Neural progenitor cell (in vitro differentiated cells): ENCODE measurements at regions not wholly inside any gene's neighbourhood (a gene's known extent, or its start where the extent isn't known, plus 50 kb on each side); places are given as distances from the start of the nearest gene placed in this dataset.
"Not testable (repeated sequence)": the region's sequence is repeated elsewhere in the genome, so short reads cannot be mapped to it uniquely, and the experiment has no call there.

ENCODE experiments used
- DNase-seq: peaks from one replicate; pipeline ENCODE4 v3.0.0-alpha.2; 2016; ENCODE audit warnings: low spot score
- H2AFZ ChIP-seq: fragments of 200-600 bp; sonication (generic); replicated peaks from 2 replicates; pipeline ENCODE4 v1.6.1; 2016; ENCODE audit warnings: antibody characterized with exemption
- H3F3A ChIP-seq: fragments of 200-600 bp; sonication (generic); 2 replicates; pipeline ENCODE4 v1.6.1; 2016; ENCODE audit warnings: antibody characterized with exemption, low read depth
- H3K27ac ChIP-seq: fragments of 200-600 bp; sonication (generic); 2 replicates; pipeline ENCODE4 v1.5.1; 2016; ENCODE audit warnings: mild to moderate bottlenecking
- H3K27me3 ChIP-seq: fragments of 200-600 bp; sonication (generic); 2 replicates; pipeline ENCODE4 v1.6.1; 2016; ENCODE audit warnings: mild to moderate bottlenecking, moderate library complexity
- H3K36me3 ChIP-seq: fragments of 200-600 bp; sonication (generic); 2 replicates; pipeline ENCODE4 v1.5.1; 2016
- H3K4me1 ChIP-seq: fragments of 200-600 bp; sonication (generic); 2 replicates; pipeline ENCODE4 v1.6.1; 2016; ENCODE audit warnings: mixed run types
- H3K4me2 ChIP-seq: fragments of 200-600 bp; sonication (generic); 2 replicates; pipeline ENCODE4 v1.6.1; 2016
- H3K4me3 ChIP-seq: fragments of 200-600 bp; sonication (generic); 2 replicates; pipeline ENCODE4 v1.5.1; 2016
- H3K79me2 ChIP-seq: fragments of 200-600 bp; sonication (generic); 2 replicates; pipeline ENCODE4 v1.6.1; 2016; ENCODE audit warnings: low read depth
- H3K9ac ChIP-seq: fragments of 200-600 bp; sonication (generic); 2 replicates; pipeline ENCODE4 v1.6.1; 2016
- H3K9me3 ChIP-seq: fragments of 200-600 bp; sonication (generic); 2 replicates; pipeline ENCODE4 v1.5.1; 2016; ENCODE audit warnings: low read depth
- H4K20me1 ChIP-seq: fragments of 200-600 bp; sonication (generic); 2 replicates; pipeline ENCODE4 v1.6.1; 2016; ENCODE audit warnings: low read depth
- H3K27ac Mint-ChIP-seq: 3 replicates; pipeline ENCODE4 v1.8.0; 2021; ENCODE audit warnings: mixed read lengths
- H3K27me3 Mint-ChIP-seq: 2 replicates; pipeline ENCODE4 v1.8.0; 2022; ENCODE audit warnings: low read depth, mild to moderate bottlenecking, inconsistent platforms, moderate library complexity, mixed read lengths; ENCODE audit not compliant: insufficient read depth
- H3K36me3 Mint-ChIP-seq: 3 replicates; pipeline ENCODE4 v1.8.0; 2021; ENCODE audit warnings: mixed read lengths
- H3K4me1 Mint-ChIP-seq: 3 replicates; pipeline ENCODE4 v1.8.0; 2021; ENCODE audit warnings: mixed read lengths
- H3K4me3 Mint-ChIP-seq: 3 replicates; pipeline ENCODE4 v1.8.0; 2021; ENCODE audit warnings: mild to moderate bottlenecking, moderate library complexity, mixed read lengths
- H3K9me3 Mint-ChIP-seq: 3 replicates; pipeline ENCODE4 v1.8.0; 2020; ENCODE audit warnings: mixed read lengths
- CTCF ChIP-seq: fragments of 200-600 bp; sonication (generic); IDR thresholded peaks from 2 replicates; pipeline ENCODE4 v1.5.1; 2017; ENCODE audit warnings: antibody characterized with exemption, mild to moderate bottlenecking
- EZH2 ChIP-seq: fragments of 200-600 bp; sonication (generic); IDR thresholded peaks from 2 replicates; pipeline ENCODE4 v1.6.1; 2017; ENCODE audit warnings: antibody characterized with exemption, mild to moderate bottlenecking, moderate library complexity
- EZH2phosphoT487 ChIP-seq: fragments of 200-600 bp; sonication (generic); IDR thresholded peaks from 2 replicates; pipeline ENCODE4 v1.6.1; 2017; ENCODE audit warnings: antibody characterized with exemption

GRCh38 chr18:2240311-2240705 lies 331.0 kb downstream of the METTL4 start:
- Mint-ChIP-seq H3K4me3 (no peak overlapping the region), H3K9me3 (no peaks in the 10 kb centered on the region), H3K27me3 (no peaks in the 10 kb centered on the region), H3K27ac (no peak overlapping the region), H3K36me3 (no peaks in the 10 kb centered on the region), H3K4me1 (peaks cover 9% of the 10 kb centered on the region)
- Histone ChIP-seq H3K4me1 (no peaks in the 10 kb centered on the region), H3K4me2 (no peak overlapping the region), H3K36me3 (no peaks in the 10 kb centered on the region), H3F3A (no peaks in the 10 kb centered on the region), H3K79me2 (no peaks in the 10 kb centered on the region), H3K9ac (no peak overlapping the region), H3K27me3 (no peaks in the 10 kb centered on the region), H3K27ac (no peak overlapping the region), H2AFZ (no peak overlapping the region), H3K4me3 (no peak overlapping the region), H3K9me3 (no peaks in the 10 kb centered on the region), H4K20me1 (no peaks in the 10 kb centered on the region)
- TF ChIP-seq EZH2phosphoT487 = no peak
- TF ChIP-seq EZH2 = no peak
- TF ChIP-seq CTCF = no peak
- no peak for DNase-seq

GRCh38 chr18:2244641-2245040 lies 326.7 kb downstream of the METTL4 start:
- H3K9me3 ChIP-seq = no peaks in the 10 kb centered on the region
- no peak overlapping the region for H3K4me3 ChIP-seq
- no peaks in the 10 kb centered on the region for H3K27me3 ChIP-seq
- peaks cover 4% of the 10 kb centered on the region for H3F3A ChIP-seq
- H3K27ac Mint-ChIP-seq = no peak overlapping the region
- no peaks in the 10 kb centered on the region for H3K27me3 Mint-ChIP-seq
- H3K4me3 Mint-ChIP-seq = no peak overlapping the region
- no peaks in the 10 kb centered on the region for H3K4me1 ChIP-seq
- peaks cover 3% of the 10 kb centered on the region for H3K4me1 Mint-ChIP-seq
- no peaks in the 10 kb centered on the region for H4K20me1 ChIP-seq
- TF ChIP-seq EZH2phosphoT487 = no peak
- TF ChIP-seq EZH2 = no peak
- no peak for TF ChIP-seq CTCF
- H3K4me2 ChIP-seq = no peak overlapping the region
- no peak for DNase-seq
- no peaks in the 10 kb centered on the region for H3K36me3 ChIP-seq
- no peaks in the 10 kb centered on the region for H3K79me2 ChIP-seq
- H2AFZ ChIP-seq = no peak overlapping the region
- H3K9me3 Mint-ChIP-seq = peaks cover 3% of the 10 kb centered on the region
- H3K27ac ChIP-seq = no peak overlapping the region
- H3K36me3 Mint-ChIP-seq = no peaks in the 10 kb centered on the region
- no peak overlapping the region for H3K9ac ChIP-seq

GRCh38 chr18:2247101-2247500 lies 324.2 kb downstream of the METTL4 start:
- not testable (repeated sequence) for H3K27ac Mint-ChIP-seq, H3K4me2 ChIP-seq

GRCh38 chr18:2254977-2255376 lies 316.3 kb downstream of the METTL4 start:
- Mint-ChIP-seq H3K36me3 (no peaks in the 10 kb centered on the region), H3K27ac (no peak overlapping the region), H3K27me3 (no peaks in the 10 kb centered on the region), H3K4me1 (no peaks in the 10 kb centered on the region), H3K9me3 (peaks cover 2% of the 10 kb centered on the region), H3K4me3 (no peak overlapping the region)
- Histone ChIP-seq H3F3A (no peaks in the 10 kb centered on the region), H3K9ac (no peak overlapping the region), H3K27me3 (no peaks in the 10 kb centered on the region), H4K20me1 (no peaks in the 10 kb centered on the region), H3K4me1 (no peaks in the 10 kb centered on the region), H3K36me3 (no peaks in the 10 kb centered on the region), H3K4me2 (no peak overlapping the region), H3K9me3 (no peaks in the 10 kb centered on the region), H2AFZ (no peak overlapping the region), H3K27ac (no peak overlapping the region), H3K79me2 (no peaks in the 10 kb centered on the region), H3K4me3 (no peak overlapping the region)
- TF ChIP-seq EZH2phosphoT487 = no peak
- TF ChIP-seq EZH2 = no peak
- no peak for TF ChIP-seq CTCF
- DNase-seq = no peak

More at GRCh38 chr18:2247101-2247500, 324.2 kb downstream of the METTL4 start:
- H3F3A ChIP-seq, H4K20me1 ChIP-seq, H3K4me3 Mint-ChIP-seq, H3K9ac ChIP-seq, H3K9me3 Mint-ChIP-seq, H3K27me3 ChIP-seq, H3K4me3 ChIP-seq, H3K27me3 Mint-ChIP-seq, H3K36me3 Mint-ChIP-seq, H3K36me3 ChIP-seq, H3K4me1 ChIP-seq, H3K4me1 Mint-ChIP-seq, H3K79me2 ChIP-seq, H3K27ac ChIP-seq, DNase-seq, H3K9me3 ChIP-seq: not testable (repeated sequence)
- H2AFZ ChIP-seq = peak overlapping the region; percentile 57
